NCI-H2081 (cell line): ENCODE measurements at regions not wholly inside any gene's neighbourhood (a gene's known extent, or its start where the extent isn't known, plus 50 kb on each side); places are given as distances from the start of the nearest gene placed in this dataset.
"Not testable (repeated sequence)": the region's sequence is repeated elsewhere in the genome, so short reads cannot be mapped to it uniquely, and the experiment has no call there.

Experiments
- DNase-seq, 2 experiments: peaks; one replicate each; lab custom pipeline; 2025; lab: John Stamatoyannopoulos, UW

DNA sequence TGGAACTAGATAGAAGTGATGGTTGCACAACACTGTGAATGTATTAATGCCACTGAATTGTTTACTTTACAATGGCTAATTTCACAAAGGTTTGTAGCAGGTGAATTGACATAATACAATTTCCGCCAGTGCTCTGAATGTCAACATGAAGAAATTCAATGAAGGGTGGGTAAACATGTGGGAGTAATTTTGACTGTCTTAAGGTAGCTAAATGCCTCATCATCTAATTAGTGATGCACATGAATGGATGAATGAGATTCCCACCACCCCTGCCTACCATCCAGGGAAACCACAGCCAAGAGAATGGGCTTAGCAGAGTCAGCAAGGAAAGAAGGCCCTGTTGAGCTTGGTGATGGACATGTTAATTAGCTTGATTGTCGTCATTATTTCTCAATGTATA is 275.3 kb downstream of the ALDH8A1 start:
- DNase-seq, result peak; percentile 49 to 85

- no peak for DNase-seq
Observed at GRCh38 chr6:134669485-134669884, 280.4 kb downstream of the ALDH8A1 start.

DNA sequence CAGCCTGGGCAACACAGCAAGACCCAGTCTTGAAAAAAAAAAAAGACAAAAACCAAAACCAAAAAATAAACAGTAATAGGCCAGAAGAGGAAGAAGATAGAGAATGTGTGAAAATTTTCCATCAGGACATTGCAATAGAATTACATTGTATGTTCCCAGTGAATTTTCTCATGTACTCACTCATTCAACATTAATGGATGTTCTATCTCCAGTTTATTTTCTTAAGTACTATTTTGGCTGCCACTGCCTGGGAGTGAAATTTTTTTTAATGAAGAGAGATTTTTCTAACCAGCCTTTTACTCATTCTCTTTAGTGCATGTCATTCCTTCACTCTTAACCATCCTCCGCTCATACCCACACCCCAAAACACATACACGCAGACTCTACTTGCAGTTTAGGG is 282.8 kb downstream of the ALDH8A1 start:
- DNase-seq, result no peak

- DNase-seq, result no peak
Observed at GRCh38 chr6:134666125-134666524, 283.8 kb downstream of the ALDH8A1 start.

GRCh38 chr6:134665029-134665723 is 284.7 kb downstream of the ALDH8A1 start:
- no peak for DNase-seq

- no peak for DNase-seq
Observed at GRCh38 chr6:134663800-134664535, 285.9 kb downstream of the ALDH8A1 start.

GRCh38 chr6:134663356-134663755 is 286.5 kb downstream of the ALDH8A1 start:
- DNase-seq, result no peak

DNA sequence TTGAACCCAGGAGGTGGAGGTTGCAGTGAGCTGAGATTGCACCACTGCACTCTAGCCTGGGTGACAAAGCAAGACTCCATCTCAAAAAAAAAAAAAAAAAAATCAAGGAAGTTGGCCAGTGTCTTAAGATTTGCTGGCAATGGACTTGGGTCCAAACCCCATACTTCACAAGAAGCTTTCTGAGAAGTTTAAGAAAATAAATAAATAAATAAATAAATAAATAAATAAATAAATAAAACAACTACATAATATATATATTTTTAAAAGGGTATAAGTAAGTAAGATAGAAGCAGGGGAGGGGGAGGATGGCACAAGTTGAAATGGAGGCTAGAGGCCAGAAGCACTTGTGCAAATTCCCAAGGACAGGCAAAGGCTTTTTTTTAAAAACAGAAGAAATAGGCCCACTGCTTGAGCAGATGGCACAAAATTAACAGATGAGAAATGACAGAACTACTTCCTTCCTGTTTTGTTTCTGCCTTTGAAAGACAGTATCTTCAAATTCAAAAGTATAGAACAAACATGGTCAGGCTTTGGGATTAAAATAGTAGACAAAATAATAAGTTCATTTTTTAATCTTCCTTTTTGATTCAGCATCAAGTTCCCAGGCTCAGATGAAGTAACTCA is 287.7 kb downstream of the ALDH8A1 start:
- no peak for DNase-seq

- not testable (repeated sequence) for DNase-seq
Observed at GRCh38 chr6:134659885-134660284, 290.0 kb downstream of the ALDH8A1 start.

DNA sequence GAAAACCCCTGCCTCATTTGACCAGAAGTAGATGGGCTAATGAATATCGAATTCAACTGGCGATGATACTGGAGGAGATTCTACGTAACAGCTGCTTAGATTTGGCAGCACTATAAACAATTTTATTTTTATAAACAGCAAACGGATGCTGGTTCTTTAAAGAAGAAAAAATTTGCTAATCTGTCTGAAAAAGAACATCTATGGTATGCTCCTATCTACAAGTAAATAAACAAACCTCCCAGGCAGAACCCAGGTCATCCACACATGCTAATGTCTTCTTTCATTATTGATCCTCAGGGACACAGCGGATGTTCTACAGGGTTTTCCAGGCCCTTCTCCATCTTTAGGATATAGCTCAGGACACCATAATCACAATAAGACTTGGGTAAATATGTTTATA is 291.3 kb downstream of the ALDH8A1 start:
- DNase-seq, result no peak

DNA sequence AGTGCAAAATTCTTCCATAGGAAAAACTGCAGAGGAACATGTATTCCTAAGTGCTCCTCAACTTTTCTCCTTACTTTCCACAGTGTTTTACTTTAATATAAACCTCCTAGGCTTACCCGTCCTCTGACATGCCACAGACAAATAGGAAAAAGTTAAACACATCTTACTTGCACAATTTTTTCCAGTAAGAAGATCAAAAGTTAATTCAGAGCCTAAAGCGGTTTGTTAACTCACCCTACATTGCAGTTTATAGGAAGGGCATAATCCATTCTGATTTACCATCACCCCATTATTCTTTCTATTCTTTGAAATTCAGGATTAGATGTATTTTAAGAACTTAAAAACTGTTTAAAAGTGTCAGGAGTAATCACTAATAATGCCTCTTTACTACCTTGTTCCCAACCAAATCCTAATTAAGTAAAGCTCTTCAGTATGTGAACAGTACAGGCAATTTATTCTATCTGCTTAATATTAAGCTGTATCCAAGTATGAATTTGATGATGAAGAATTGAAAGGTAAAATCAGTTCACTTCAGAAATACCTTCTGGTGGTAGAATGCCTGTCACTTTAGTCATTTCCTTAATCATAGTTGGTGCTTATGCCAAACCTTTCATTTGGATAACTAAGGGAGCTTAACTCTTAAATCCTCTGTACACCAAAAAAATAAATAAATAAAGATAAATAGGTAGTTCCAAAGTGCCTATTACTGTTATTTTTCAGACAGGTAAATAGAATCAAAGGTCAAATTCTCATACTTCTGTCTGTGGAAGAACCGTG is 292.0 kb downstream of the ALDH8A1 start:
- DNase-seq, result no peak

DNA sequence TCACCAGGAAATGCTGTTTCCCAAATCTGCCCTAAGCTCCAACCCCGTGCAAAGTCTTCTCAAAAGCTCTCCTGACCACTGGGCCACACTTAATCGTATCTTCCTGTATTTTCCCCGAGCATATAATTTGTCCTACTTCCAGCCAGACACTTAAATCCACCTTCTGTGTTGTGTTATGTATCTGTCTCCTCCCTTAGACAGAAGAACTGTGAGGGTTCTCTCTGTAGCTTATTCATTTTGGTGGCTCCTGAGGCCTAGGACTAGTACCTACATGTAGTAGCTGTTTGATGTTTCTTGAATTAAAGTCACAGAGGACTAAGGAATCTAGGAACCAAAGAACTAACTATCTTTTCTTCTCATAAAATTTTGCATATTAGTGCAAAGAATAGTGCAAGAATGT is 292.6 kb downstream of the ALDH8A1 start:
- DNase-seq, result no peak

- no peak for DNase-seq
Observed at GRCh38 chr6:134654751-134655150, 295.1 kb downstream of the ALDH8A1 start.

DNA sequence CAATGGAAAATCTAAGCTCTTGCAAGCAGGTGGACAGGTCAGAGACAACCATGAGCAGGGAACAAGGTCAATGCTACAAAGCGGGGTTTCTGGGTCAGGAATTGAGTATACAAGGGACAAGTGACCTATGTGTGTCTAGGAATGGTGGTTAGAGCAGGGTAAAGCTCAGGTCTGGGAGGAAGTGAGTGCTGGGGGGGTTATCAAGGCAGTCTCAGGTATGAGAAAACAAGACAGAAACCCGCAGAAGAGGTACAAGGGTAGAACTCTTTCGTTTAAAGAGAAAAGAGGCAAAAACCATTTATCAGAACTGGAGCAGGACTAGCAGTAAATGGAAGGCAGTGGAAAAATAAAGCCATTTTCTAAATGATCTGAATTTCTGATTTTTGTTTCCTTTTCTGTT is 298.4 kb downstream of the ALDH8A1 start:
- no peak for DNase-seq

- no peak for DNase-seq
Observed at GRCh38 chr6:134647861-134648260, 302.0 kb downstream of the ALDH8A1 start.

DNA sequence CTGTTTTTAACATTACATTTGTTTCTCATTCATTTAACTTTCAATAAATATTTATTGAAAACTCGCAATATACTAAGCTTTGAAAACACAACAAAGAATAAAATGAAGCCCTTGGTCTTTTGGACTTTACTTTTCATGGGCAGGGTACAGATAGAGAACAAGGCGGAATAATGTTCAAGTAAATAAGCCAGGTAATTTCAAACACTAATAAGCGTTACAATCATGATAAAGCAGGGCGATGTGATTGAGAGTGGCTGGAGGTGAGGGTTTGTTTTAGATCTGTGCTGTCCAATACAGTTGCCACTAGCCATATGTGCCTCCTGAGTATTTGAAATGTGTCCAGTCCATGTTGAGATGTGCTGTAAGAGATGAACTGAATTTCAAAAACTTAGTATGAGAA is 307.1 kb downstream of the ALDH8A1 start:
- DNase-seq, result no peak

GRCh38 chr6:134642279-134642678 is 307.6 kb downstream of the ALDH8A1 start:
- no peak for DNase-seq

- DNase-seq, result peak; percentile 38 to 66
Observed at GRCh38 chr6:134640975-134641429, 308.9 kb downstream of the ALDH8A1 start.

DNA sequence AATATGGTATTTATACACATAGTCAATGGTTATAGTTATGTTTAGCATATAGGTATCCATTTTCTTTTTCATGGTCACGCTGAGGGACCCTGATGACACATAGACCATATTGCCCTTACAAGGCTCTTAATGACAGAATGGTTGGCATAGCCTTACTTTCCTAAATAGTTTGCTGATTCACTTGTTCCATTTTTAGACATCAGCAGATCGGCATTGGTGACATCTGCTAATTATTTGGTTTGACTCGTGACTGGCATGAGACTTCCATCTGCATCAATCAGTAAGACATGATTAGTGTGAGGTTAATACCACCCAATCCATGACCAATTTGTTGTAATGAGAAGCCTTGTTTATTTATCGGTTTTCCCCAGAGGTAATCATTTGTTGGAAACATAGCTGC is 309.7 kb downstream of the ALDH8A1 start:
- no peak for DNase-seq

GRCh38 chr6:134637847-134638437 is 312.0 kb downstream of the ALDH8A1 start:
- no peak for DNase-seq

- DNase-seq, result no peak
Observed at GRCh38 chr6:134637282-134637681, 312.6 kb downstream of the ALDH8A1 start.
